GM23338 (cell line): ENCODE measurements at regions not wholly inside any gene's neighbourhood (a gene's known extent, or its start where the extent isn't known, plus 50 kb on each side); places are given as distances from the start of the nearest gene placed in this dataset.

ENCODE experiments used
- ATAC-seq: fragments of 200-7000 bp; cut with Tn5 transposase; 3 replicates; pipeline ENCODE4 v1.9.1; 2020
- DNase-seq: peaks from one replicate; pipeline ENCODE4 v3.0.0-alpha.2; 2015; ENCODE audit warnings: low spot score
- H2AFZ ChIP-seq: fragments of 200-600 bp; sonication (generic); 2 replicates; pipeline ENCODE4 v1.8.0; 2016; ENCODE audit warnings: antibody characterized with exemption, mild to moderate bottlenecking, moderate library complexity
- H3F3A ChIP-seq: fragments of 200-600 bp; sonication (generic); replicated peaks from 2 replicates; pipeline ENCODE4 v1.8.0; 2017; ENCODE audit warnings: antibody characterized with exemption, mixed run types, low read depth
- H3K27ac ChIP-seq: fragments of 200-600 bp; sonication (generic); 2 replicates; pipeline ENCODE4 v1.6.1; 2016; ENCODE audit warnings: low read depth
- H3K27me3 ChIP-seq: fragments of 200-600 bp; sonication (generic); 2 replicates; pipeline ENCODE4 v1.8.0; 2016; ENCODE audit warnings: mild to moderate bottlenecking, mixed run types, moderate library complexity; ENCODE audit not compliant: insufficient read depth
- H3K36me3 ChIP-seq: fragments of 200-600 bp; sonication (generic); 2 replicates; pipeline ENCODE4 v1.8.0; 2016; ENCODE audit warnings: mild to moderate bottlenecking; ENCODE audit not compliant: insufficient read depth
- H3K4me1 ChIP-seq: fragments of 200-600 bp; sonication (generic); 2 replicates; pipeline ENCODE4 v1.8.0; 2016; ENCODE audit warnings: mild to moderate bottlenecking, moderate library complexity; ENCODE audit not compliant: insufficient read depth
- H3K4me2 ChIP-seq: fragments of 200-600 bp; sonication (generic); 2 replicates; pipeline ENCODE4 v1.7.1; 2017; ENCODE audit warnings: mixed run types
- H3K4me3 ChIP-seq: fragments of 200-600 bp; sonication (generic); 2 replicates; pipeline ENCODE4 v1.6.1; 2016; ENCODE audit warnings: mixed run types
- H3K79me2 ChIP-seq: fragments of 200-600 bp; sonication (generic); replicated peaks from 2 replicates; pipeline ENCODE4 v1.8.0; 2017; ENCODE audit warnings: mild to moderate bottlenecking; ENCODE audit not compliant: insufficient read depth
- H3K9me2 ChIP-seq: fragments of 200-600 bp; sonication (generic); 2 replicates; pipeline ENCODE4 v1.8.0; 2017; ENCODE audit not compliant: insufficient read depth
- H4K20me1 ChIP-seq: fragments of 200-600 bp; sonication (generic); replicated peaks from 2 replicates; pipeline ENCODE4 v1.8.0; 2017; ENCODE audit warnings: mild to moderate bottlenecking; ENCODE audit not compliant: insufficient read depth
- H3K27ac Mint-ChIP-seq: 2 replicates; pipeline ENCODE4 v1.8.0; 2020; ENCODE audit warnings: inconsistent platforms, mild to moderate bottlenecking, moderate library complexity, mixed read lengths
- H3K27me3 Mint-ChIP-seq: 3 replicates; pipeline ENCODE4 v1.8.0; 2022; ENCODE audit warnings: low read depth, mild to moderate bottlenecking, moderate library complexity, mixed read lengths, inconsistent platforms; ENCODE audit not compliant: insufficient read depth, poor library complexity
- H3K36me3 Mint-ChIP-seq: 3 replicates; pipeline ENCODE4 v1.8.0; 2021; ENCODE audit warnings: low read depth, mild to moderate bottlenecking, inconsistent platforms, moderate library complexity, mixed read lengths
- H3K4me1 Mint-ChIP-seq: 3 replicates; pipeline ENCODE4 v1.8.0; 2020; ENCODE audit warnings: mild to moderate bottlenecking, inconsistent platforms, mixed read lengths
- H3K4me3 Mint-ChIP-seq: 3 replicates; pipeline ENCODE4 v1.8.0; 2021; ENCODE audit warnings: moderate library complexity, mild to moderate bottlenecking, inconsistent platforms, mixed read lengths
- H3K9me3 Mint-ChIP-seq: 3 replicates; pipeline ENCODE4 v1.8.0; 2020; ENCODE audit warnings: moderate library complexity, mild to moderate bottlenecking, inconsistent platforms, mixed read lengths
- EZH2 ChIP-seq: fragments of 200-600 bp; sonication (generic); IDR thresholded peaks from one replicate; pipeline ENCODE4 v1.8.0; 2017; ENCODE audit warnings: antibody characterized with exemption, mild to moderate bottlenecking, low read depth; ENCODE audit not compliant: unreplicated experiment
- EZH2phosphoT487 ChIP-seq: fragments of 200-600 bp; sonication (generic); IDR thresholded peaks from one replicate; pipeline ENCODE4 v1.8.1; 2018; ENCODE audit warnings: antibody characterized with exemption; ENCODE audit not compliant: unreplicated experiment
- JUNB ChIP-seq: IDR thresholded peaks from one replicate; pipeline ENCODE4 v1.6.1; 2016; ENCODE audit warnings: antibody characterized with exemption; ENCODE audit not compliant: unreplicated experiment
- POLR2AphosphoS5 ChIP-seq: IDR thresholded peaks from 2 replicates; pipeline ENCODE4 v1.6.1; 2016; ENCODE audit warnings: antibody characterized with exemption, low read depth
- STAT1 ChIP-seq: IDR thresholded peaks from one replicate; pipeline ENCODE4 v1.6.1; 2016; ENCODE audit warnings: antibody characterized with exemption; ENCODE audit not compliant: unreplicated experiment
- ZNF114 ChIP-seq: fragments of 250-450 bp; sonication (Bioruptor Pico); IDR thresholded peaks from 2 replicates; pipeline ENCODE4 v1.5.0; 2020; ENCODE audit warnings: mild to moderate bottlenecking, moderate library complexity

DNA sequence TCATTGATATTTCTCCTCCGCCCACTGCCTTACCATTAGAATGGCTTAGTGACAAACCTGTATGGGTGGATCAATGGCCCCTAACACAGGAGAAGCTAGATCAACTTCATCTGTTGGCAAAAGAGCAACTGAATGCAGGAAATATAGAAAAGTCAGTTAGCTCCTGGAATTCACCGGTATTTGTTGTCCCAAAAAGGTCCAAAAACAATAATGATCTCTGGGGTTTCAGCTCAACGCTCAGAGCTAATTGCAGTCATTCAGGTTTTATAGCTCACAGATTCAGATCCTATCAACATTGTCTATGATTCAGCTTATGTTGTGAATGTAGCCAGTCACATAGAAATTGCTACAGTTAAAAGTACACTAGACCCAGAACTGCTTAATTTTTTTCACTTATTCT, 124.0 kb upstream of the ZCCHC13 start:
- H3F3A ChIP-seq: no peaks in the 10 kb centered on the region
- TF ChIP-seq POLR2AphosphoS5: no peak
- ATAC-seq: no peak
- H4K20me1 ChIP-seq: no peaks in the 10 kb centered on the region
- H3K27me3 Mint-ChIP-seq: no peaks in the 10 kb centered on the region
- H3K4me1 Mint-ChIP-seq: peaks cover 15% of the 10 kb centered on the region; the same call in 2 of the 3 replicates
- H3K36me3 Mint-ChIP-seq: no peaks in the 10 kb centered on the region; the same call in 2 of the 3 replicates
- H3K9me3 Mint-ChIP-seq: no peaks in the 10 kb centered on the region
- H3K27ac ChIP-seq: no peak overlapping the region
- H2AFZ ChIP-seq: no peak overlapping the region
- peaks cover 7% of the 10 kb centered on the region; the same call in 1 of the 2 replicates for H3K4me1 ChIP-seq
- no peaks in the 10 kb centered on the region for H3K9me2 ChIP-seq
- H3K4me3 ChIP-seq: no peak overlapping the region
- no peak overlapping the region for H3K4me3 Mint-ChIP-seq
- H3K27me3 ChIP-seq: no peaks in the 10 kb centered on the region
- DNase-seq: no peak
- H3K79me2 ChIP-seq: no peaks in the 10 kb centered on the region
- H3K27ac Mint-ChIP-seq: no peak overlapping the region
- H3K4me2 ChIP-seq: no peak overlapping the region
- no peaks in the 10 kb centered on the region for H3K36me3 ChIP-seq

DNA sequence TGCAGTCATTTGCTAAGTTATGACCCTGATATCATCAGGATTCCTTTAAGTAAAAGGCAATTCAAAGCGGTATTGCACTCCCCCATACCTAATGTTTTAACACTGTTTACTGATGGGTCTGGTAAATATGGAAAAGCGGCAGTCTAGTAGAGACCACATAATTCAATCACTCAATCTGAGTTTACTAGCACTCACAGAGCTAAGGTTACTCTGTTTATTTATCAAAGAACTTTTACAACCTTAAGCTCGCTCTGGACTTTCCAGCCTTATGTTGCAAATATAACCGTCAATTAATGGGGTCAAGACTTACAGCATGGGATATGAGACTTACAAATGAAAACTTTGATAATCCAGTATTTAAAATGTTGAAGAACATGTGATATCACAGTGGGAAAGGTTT, 124.5 kb upstream of the ZCCHC13 start:
- no peak overlapping the region for H3K4me2 ChIP-seq
- no peaks in the 10 kb centered on the region for H3F3A ChIP-seq
- TF ChIP-seq EZH2: no peak
- no peak for TF ChIP-seq JUNB
- TF ChIP-seq ZNF114 (CRISPR knock-in tag): no peak
- TF ChIP-seq EZH2phosphoT487: no peak
- H2AFZ ChIP-seq: no peak overlapping the region
- peaks cover 7% of the 10 kb centered on the region; the same call in 1 of the 2 replicates for H3K4me1 ChIP-seq
- no peak overlapping the region for H3K4me3 ChIP-seq
- Mint-ChIP-seq H3K36me3 (peaks cover 2% of the 10 kb centered on the region; the same call in 1 of the 3 replicates), H3K27ac (no peak overlapping the region), H3K9me3 (no peaks in the 10 kb centered on the region), H3K4me3 (no peak overlapping the region), H3K27me3 (no peaks in the 10 kb centered on the region), H3K4me1 (peaks cover 15% of the 10 kb centered on the region; the same call in 2 of the 3 replicates)
- no peak overlapping the region for H3K27ac ChIP-seq
- H3K27me3 ChIP-seq: no peaks in the 10 kb centered on the region
- no peaks in the 10 kb centered on the region for H3K9me2 ChIP-seq
- H3K79me2 ChIP-seq: no peaks in the 10 kb centered on the region
- DNase-seq (no peak), ATAC-seq (no peak)
- H4K20me1 ChIP-seq: no peaks in the 10 kb centered on the region
- no peaks in the 10 kb centered on the region for H3K36me3 ChIP-seq

DNA sequence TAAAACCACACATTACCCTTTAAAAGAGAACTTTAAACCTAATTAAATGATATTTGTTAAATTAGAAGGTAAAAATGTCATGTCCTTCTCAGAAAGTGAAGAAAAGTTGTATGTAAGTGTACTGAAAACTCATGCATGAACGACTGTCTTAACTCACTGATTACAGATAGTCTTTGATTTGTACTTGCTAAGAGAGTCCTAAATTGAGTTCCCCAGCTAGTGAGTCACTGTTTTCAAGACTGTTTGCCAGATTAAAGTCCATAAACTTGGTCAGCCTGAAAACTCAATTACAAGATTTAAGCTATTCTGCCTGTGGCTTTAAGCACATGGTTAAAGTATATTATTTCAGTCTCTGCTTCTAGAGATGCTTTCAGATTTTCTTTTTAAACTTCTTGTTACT, 124.9 kb upstream of the ZCCHC13 start:
- H2AFZ ChIP-seq: no peak overlapping the region
- H3K36me3 Mint-ChIP-seq: peaks cover 5% of the 10 kb centered on the region; the same call in 1 of the 3 replicates
- no peak for TF ChIP-seq STAT1
- TF ChIP-seq ZNF114 (CRISPR knock-in tag): no peak
- H4K20me1 ChIP-seq: no peaks in the 10 kb centered on the region
- H3K27ac Mint-ChIP-seq: no peak overlapping the region
- no peaks in the 10 kb centered on the region for H3K9me2 ChIP-seq
- no peak for ATAC-seq
- no peaks in the 10 kb centered on the region for H3K79me2 ChIP-seq
- no peaks in the 10 kb centered on the region for H3K27me3 Mint-ChIP-seq
- peaks cover 15% of the 10 kb centered on the region; the same call in 2 of the 3 replicates for H3K4me1 Mint-ChIP-seq
- no peaks in the 10 kb centered on the region for H3F3A ChIP-seq
- H3K36me3 ChIP-seq: no peaks in the 10 kb centered on the region
- H3K4me3 Mint-ChIP-seq: no peak overlapping the region
- peaks cover 7% of the 10 kb centered on the region; the same call in 1 of the 2 replicates for H3K4me1 ChIP-seq
- no peaks in the 10 kb centered on the region for H3K27me3 ChIP-seq
- DNase-seq: no peak
- H3K4me2 ChIP-seq: no peak overlapping the region
- no peak overlapping the region for H3K4me3 ChIP-seq
- no peak overlapping the region for H3K27ac ChIP-seq
- no peaks in the 10 kb centered on the region for H3K9me3 Mint-ChIP-seq
